MV-4-11 (cell line): ENCODE measurements at regions not wholly inside any gene's neighbourhood (a gene's known extent, or its start where the extent isn't known, plus 50 kb on each side); places are given as distances from the start of the nearest gene placed in this dataset.

Experiments
- DNase-seq: peaks from one replicate; lab custom pipeline; 2025; lab: John Stamatoyannopoulos, UW

DNA sequence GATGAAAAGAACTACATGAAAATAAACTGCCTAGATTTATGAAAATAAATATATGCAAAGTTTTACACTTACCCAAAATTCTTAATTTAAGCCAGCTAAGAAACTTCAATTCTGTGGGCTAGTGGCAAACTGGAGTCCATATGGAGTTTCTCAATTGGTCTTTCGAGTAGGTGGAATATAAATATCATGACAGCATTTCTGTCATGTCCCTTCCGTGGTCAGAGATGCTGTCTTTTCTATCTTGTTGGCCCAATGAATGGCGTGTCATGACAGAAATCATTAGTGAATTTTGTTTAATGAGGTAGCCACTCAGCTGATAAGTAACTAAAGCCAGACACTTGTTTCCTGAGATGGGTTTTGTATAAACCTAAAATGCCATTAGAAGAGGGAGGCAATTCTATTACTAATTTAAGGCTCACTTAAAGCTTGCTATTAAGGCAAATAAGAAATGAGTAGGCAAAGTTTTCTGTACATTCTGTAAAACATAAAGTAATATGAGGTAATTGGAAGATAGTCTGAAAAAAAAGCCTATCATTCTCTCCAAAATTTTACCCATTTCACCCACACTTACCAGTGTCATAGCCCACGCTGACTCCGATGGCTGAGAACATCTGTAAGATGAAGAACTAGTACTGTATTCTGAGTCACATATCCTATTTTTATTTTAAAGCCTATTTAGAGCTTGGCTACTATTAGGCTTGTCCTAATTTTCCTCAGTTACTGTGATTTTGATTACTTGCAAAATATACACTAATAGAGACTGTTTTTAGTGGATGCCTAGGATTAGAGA is 419.3 kb upstream of the MEF2C start:
- no peak for DNase-seq

DNA sequence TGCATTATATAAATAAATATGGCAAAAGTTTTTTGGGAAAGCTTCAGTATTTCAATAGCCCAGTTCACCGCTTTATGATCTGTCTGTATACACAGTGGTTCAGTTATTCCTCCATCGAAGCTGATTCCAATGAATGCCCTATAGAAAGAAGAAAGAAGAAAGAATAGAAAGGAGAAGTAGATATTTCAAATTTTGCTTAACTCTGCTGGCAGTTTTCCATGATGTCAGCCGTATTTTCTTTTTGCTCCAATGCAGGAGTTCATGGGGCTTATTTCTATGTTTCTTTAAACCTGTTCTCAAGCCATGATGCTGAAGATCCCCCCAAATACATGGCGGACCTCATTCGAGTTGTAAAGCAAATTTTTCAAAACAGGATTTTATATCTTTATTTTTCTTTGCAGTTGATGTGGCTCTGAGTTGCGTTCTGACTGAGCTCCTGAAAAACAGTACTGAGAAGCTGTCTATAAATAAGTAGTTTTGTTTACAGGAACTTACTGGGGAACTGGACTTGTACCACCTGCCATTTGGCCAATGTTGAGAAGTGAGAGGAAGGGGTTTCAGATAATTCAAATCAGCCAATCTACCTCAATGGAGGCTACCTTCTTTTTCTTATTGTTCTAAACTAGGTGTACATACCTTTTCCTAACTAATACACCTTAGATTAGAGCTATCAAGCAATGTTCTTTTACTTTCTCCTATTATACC is 418.5 kb upstream of the MEF2C start:
- peak; percentile 53 for DNase-seq

DNA sequence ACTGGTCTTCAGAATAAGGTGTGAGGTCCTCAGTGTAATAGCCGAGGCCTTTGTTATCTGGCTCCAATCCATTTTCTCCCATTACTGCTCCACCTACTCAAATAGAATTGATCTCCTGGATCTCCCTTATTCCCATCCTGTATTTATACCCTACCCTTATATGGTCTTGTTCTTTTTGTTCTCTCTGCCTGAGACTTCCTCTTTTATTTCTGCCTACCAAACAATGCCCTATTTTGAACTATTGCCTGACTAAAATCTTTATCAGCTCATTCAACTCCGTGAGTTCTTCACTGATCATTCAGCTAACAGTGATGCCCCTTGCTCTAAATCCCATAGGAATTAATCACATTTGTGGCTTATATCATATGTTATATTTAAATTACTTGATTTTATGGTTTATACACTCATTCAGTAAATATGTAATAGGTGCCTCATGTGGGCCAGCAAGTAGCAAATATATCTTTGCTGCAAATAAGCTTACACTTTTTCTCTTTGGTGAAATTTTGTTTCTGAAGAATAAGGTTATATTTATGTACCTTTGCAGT is 417.5 kb upstream of the MEF2C start:
- peak; percentile 26 for DNase-seq

DNA sequence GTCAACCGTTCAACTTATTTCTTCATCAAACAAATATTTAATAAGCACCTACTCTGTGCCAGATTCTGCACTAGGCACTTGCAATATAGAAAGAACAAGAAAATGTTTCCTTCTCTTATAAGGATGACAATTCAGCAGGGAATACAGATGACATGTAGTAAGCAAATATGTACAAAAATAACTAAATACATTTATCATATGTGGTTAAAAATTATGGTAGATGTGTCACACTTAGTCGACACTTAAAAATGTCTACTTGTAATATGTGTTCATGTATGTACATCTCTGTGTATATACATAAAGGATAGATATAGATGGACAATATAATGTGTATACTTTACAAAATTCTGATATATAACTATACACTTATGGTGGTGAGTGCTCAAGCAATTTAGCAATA is 417.0 kb upstream of the MEF2C start:
- DNase-seq: no peak

DNA sequence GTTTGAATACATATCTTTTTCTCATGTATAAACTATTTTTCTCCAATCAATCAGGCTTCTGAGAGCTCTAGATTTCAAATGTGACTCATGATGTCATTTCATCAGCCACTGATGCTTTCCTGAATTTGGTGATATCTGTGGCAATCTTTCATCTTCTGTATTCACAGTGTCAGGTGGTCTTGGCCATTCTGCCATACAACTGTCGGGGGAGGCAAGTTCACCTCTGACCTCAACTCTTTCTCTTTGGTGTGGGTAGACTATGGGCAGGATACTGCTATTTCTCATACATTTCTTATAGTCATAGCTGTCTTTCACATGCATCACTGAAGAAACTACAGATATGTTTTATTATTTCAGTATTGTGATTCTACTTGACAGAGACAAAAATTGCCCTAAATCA is 414.1 kb upstream of the MEF2C start:
- no peak for DNase-seq

- peak; percentile 96 for DNase-seq
These were observed 410.8 kb upstream of the MEF2C start for GRCh38 chr5:89293810-89294209.

- no peak for DNase-seq
These were observed 409.5 kb upstream of the MEF2C start for GRCh38 chr5:89292487-89292886.

GRCh38 chr5:89289604-89290003 is 406.6 kb upstream of the MEF2C start:
- DNase-seq: no peak

DNA sequence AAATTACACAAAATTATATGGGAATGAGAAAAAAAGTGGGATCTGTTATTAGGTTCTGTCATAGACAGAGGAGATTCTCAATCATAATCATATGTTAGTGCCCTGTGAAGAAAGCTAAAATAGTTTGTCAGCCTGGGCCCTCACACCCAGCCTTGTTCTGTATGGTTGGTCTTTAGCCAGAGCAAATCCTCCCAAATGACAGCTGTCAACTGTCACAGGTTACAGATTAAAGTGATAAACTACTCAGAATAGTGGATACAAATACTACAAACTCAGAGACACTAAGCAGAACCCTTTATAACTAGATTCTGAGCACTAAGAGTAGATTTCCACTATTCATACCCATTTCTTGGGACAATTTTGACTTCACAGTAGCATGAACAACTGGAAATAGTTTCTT is 405.0 kb upstream of the MEF2C start:
- no peak for DNase-seq

GRCh38 chr5:89286320-89286719 is 403.3 kb upstream of the MEF2C start:
- no peak for DNase-seq

- no peak for DNase-seq
These were observed 400.9 kb upstream of the MEF2C start for GRCh38 chr5:89283728-89284493.

- DNase-seq: no peak
These were observed 399.8 kb upstream of the MEF2C start for GRCh38 chr5:89282554-89283510.

GRCh38 chr5:89281766-89282553 is 399.0 kb upstream of the MEF2C start:
- DNase-seq: no peak

- no peak for DNase-seq
These were observed 398.2 kb upstream of the MEF2C start for GRCh38 chr5:89281211-89281610.

DNA sequence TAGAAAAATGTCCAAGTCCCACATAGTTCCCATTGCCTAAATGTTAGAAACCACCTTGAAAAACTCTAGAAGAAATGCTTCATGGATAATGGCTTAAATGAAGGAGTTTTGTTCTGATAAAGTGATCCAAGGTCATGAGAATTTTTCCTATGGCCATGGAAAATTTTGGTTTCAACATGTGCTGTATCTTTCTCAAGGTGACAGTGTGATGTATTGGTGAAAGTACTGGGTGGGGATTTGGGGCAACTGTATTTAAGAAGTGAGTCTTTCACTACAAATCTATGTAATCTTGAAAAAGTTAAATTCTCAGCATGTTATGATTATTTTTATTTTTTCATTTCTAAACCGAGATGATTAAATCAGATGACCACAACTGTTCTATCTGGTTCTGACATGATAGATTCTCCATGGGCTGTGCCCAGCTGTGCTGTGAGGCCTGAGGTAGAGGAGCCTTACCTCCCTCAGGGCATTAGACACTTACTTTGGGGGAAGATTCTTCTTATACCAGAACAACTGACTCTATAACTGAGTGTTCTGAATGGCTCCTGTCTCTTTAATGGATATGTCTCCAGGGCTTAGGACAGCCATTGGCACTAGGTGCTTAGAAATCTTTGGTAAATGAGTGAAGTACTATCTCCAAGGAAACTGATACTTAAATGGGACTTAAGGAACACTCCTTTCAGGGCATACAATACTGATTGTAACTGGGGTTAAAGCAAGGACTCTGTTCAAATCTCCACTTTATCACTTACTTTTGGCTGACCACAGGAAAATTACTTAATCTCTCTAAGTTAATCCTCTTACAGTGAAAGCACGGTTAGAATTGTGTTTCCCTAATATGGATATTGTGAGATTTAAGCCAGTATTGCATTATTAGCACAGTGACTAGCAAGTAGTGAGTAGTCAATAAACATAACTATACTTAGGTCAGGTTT is 397.4 kb upstream of the MEF2C start:
- no peak for DNase-seq

DNA sequence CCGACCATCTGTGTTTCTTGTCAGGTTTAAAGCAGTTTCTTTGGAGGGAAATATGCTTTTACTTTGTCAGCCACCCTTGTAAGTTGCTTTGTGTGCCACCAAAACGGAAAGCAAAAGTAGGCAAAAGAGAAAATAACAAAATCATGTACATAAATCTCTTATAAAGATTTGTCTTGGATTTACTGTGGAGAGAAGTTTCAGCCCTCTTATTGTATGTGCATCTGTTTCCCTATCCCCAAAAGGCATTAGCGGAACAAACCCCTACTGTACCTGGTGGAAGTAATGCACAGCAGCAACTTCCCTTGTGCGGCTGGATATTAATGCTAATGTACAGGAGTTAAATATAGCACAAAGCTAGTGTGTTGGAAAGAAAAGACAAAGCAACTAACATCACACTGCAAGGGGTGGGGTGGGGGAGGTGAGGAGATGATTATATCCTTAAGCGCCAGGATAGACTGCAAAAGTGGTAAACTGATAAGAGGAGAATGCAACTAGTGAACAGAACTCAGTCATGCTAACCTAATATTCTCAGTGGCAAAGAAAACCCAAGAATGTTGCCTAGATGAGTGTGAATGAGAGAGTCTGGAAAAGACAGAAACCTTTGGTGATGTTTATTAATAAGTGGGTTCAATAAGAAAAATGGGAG is 396.5 kb upstream of the MEF2C start:
- no peak for DNase-seq

DNA sequence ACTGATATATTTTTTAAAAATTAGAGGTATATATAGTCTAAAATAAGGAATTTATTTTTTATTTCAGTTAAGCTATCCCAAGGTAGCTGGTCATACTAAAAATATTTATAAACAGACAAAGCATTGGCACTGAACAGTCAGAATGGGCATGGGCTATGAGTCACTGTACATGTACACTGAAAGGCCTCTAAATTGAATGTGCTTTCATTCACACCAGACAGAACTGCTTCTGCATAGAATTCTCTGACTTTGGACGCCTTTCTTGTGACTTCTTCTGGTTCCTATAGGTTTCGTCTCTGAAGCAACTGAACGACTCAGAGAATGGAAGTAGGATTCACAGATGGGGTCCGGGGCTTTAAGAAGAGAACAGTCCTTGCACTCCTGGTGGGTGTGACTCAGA is 394.8 kb upstream of the MEF2C start:
- no peak for DNase-seq

GRCh38 chr5:89276566-89277305 is 393.8 kb upstream of the MEF2C start:
- DNase-seq: peak; percentile 26
